ENCODE measurements at regions not wholly inside any gene's neighbourhood (a gene's known extent, or its start where the extent isn't known, plus 50 kb on each side); places are given as distances from the start of the nearest gene placed in this dataset.

- Histone ChIP-seq H3K36me3 (ENCODE audit: low read depth) (no peaks in the 10 kb centered on the region), H3K4me3 (ENCODE audit: severe bottlenecking) (no peak overlapping the region), H3K9me3 (ENCODE audit: severe bottlenecking) (no peaks in the 10 kb centered on the region), H3K4me1 (ENCODE audit: insufficient read depth, poor library complexity, severe bottlenecking) (no peaks in the 10 kb centered on the region), H3K27ac (ENCODE audit: poor library complexity, severe bottlenecking) (no peak overlapping the region), H3K27me3 (ENCODE audit: insufficient read depth, poor library complexity, severe bottlenecking) (no peaks in the 10 kb centered on the region)
- no peak for DNase-seq (ENCODE audit: low spot score)
- ATAC-seq (ENCODE audit: low read depth) = no peak
- TF ChIP-seq CTCF (IDR thresholded peaks at IDR 0.05; ENCODE audit: poor library complexity, severe bottlenecking) = no peak
Observed at GRCh38 chrX:84933956-84934556, 69.6 kb upstream of the APOOL start.

All from RWPE2 (cell line).